NB4 (cell line): ENCODE measurements at regions not wholly inside any gene's neighbourhood (a gene's known extent, or its start where the extent isn't known, plus 50 kb on each side); places are given as distances from the start of the nearest gene placed in this dataset.

Experiments
- DNase-seq: peaks from one replicate; pipeline ENCODE4 v3.0.0; 2010; ENCODE audit warnings: low read depth
- H3K4me3 ChIP-seq: one replicate; pipeline ENCODE4 v1.5.1; 2011; ENCODE audit warnings: mild to moderate bottlenecking, low read depth, low read length, moderate library complexity
- MYC ChIP-seq: IDR thresholded peaks from 2 replicates; pipeline ENCODE4 v1.6.1; 2011; ENCODE audit warnings: low read depth, low read length
- POLR2A ChIP-seq: IDR thresholded peaks from 2 replicates; pipeline ENCODE4 v1.6.1; 2011; ENCODE audit warnings: mild to moderate bottlenecking; ENCODE audit not compliant: insufficient read length; ENCODE audit errors: extremely low read depth
- TF ChIP-seq, protein P1 (sequence below): IDR thresholded peaks from 2 replicates; pipeline ENCODE4 v1.6.1; 2011; ENCODE audit warnings: low read depth, low read length
- TF ChIP-seq, protein P2 (sequence below): IDR thresholded peaks from one replicate; pipeline ENCODE4 v1.5.1; 2012; ENCODE audit warnings: low read depth, low read length

DNA sequence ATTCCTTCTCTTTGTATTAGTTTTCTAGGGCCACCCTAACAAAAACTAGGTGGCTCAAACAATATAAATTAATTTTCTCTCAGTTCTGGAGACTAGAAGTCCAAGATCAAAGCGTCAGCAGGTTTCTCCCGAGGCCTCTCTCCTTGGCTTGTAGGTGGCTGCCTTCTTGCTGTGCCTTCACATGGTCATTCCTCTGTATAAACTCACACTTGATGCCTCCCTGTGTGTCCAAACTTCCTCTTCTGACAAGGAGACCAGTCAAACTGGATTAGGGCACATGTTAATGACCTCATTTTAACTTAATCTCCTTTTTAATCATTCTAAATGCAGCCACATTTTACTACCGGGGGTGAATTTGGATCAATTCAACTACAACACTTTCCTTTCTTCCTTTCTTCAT lies 691.1 kb downstream of the DIPK2A start:
- no peak overlapping the region for H3K4me3 ChIP-seq
- no peak for DNase-seq
- TF ChIP-seq, protein P1, sequence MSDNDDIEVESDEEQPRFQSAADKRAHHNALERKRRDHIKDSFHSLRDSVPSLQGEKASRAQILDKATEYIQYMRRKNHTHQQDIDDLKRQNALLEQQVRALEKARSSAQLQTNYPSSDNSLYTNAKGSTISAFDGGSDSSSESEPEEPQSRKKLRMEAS = no peak
- TF ChIP-seq MYC = no peak
- TF ChIP-seq, protein P2, sequence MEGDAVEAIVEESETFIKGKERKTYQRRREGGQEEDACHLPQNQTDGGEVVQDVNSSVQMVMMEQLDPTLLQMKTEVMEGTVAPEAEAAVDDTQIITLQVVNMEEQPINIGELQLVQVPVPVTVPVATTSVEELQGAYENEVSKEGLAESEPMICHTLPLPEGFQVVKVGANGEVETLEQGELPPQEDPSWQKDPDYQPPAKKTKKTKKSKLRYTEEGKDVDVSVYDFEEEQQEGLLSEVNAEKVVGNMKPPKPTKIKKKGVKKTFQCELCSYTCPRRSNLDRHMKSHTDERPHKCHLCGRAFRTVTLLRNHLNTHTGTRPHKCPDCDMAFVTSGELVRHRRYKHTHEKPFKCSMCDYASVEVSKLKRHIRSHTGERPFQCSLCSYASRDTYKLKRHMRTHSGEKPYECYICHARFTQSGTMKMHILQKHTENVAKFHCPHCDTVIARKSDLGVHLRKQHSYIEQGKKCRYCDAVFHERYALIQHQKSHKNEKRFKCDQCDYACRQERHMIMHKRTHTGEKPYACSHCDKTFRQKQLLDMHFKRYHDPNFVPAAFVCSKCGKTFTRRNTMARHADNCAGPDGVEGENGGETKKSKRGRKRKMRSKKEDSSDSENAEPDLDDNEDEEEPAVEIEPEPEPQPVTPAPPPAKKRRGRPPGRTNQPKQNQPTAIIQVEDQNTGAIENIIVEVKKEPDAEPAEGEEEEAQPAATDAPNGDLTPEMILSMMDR = no peak
- TF ChIP-seq POLR2A = no peak

DNA sequence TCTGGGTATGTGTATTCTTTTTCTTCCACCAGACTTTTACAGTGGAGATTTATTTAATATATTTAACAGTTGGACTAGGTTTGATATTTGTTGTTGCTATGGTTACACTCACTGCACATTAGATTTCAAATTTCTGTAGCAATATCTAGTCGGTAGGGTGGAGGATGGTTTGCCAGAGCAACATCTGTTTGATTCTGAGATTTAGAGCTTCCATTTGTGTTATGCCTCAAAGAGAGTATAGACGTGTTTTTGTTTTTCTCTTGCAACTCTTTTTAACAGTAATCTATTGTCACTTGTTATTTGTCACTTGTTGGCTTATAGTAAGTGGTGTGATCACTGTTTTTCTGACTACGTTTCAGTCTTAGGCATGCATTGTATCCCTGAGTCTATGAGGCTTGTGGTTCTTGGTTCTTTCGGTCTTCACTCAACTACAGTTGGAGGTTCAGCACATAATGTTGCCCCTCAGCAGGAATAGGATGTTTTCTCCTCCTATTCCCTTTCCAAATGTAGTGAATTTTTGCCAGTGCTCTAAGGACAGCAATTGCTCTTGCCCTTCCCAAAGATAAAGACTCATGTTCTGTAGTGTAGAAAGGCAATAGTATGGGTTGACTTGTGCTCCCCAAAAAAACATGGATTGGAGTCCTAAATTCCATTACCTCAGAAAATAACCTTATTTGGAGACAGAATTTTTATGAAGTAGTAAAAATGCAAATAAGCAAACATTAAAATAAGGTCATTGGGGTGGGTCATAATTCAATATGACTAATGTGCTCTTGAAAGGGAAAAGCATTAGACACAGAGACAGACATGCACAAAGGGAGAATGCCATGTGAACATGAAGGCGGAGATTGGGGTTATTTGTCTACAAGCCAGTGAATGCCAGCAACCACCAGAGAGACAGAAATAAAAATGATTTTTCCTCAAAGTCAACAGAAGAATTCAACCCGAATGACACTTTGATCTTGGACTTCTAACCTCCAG lies 692.1 kb downstream of the DIPK2A start:
- TF ChIP-seq, protein P2 = no peak
- TF ChIP-seq POLR2A (no peak), MYC (no peak)
- TF ChIP-seq, protein P1 = no peak
- H3K4me3 ChIP-seq = no peak overlapping the region

DNA sequence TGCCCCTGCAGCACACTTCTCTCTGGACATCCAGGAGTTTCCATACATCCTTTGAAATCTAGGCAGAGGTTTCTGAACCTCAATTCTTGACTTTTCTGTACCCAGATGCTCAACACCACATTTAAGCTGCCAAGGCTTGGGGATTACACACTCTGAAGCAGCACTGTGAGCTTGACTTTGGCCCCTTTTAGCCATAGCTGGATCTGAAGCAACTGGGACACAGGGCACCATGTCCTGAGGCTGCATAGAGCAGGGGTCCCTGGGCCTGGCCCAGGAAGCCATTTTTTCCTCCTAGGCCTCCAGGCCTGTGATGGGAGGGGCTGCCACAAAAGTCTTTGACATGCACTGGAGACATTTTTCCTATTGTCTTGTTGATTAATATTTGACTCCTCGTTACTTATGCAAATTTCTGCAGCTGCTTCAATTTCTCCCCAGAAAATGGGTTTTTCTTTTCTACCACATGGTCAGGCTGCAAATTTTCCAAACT lies 694.0 kb downstream of the DIPK2A start:
- DNase-seq = no peak
- H3K4me3 ChIP-seq = no peak overlapping the region
- TF ChIP-seq, protein P2 = no peak
- TF ChIP-seq, protein P1 = no peak
- no peak for TF ChIP-seq POLR2A
- no peak for TF ChIP-seq MYC

More for the DNA sequence above, 692.1 kb downstream of the DIPK2A start:
- no peak for DNase-seq

DNA sequence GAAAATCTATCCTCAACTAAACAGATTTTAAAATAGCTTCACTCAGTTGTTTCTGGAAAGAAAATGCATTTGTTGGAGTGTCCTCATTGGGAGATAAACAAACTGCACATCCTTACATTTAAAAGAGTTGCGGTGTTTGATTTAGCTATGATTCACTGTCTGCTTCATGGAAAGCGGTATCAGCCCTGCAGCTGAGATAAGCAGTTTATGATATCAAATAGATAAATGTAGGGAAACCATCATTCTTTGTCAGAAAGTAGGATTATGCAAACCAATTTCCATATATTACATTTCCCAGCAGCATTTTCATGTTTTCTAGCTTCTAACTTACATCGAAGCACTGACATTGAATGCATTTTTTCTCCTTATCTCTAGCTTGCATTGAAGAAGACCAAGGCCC lies 698.9 kb downstream of the DIPK2A start:
- TF ChIP-seq POLR2A = no peak
- TF ChIP-seq, protein P2 = no peak

DNA sequence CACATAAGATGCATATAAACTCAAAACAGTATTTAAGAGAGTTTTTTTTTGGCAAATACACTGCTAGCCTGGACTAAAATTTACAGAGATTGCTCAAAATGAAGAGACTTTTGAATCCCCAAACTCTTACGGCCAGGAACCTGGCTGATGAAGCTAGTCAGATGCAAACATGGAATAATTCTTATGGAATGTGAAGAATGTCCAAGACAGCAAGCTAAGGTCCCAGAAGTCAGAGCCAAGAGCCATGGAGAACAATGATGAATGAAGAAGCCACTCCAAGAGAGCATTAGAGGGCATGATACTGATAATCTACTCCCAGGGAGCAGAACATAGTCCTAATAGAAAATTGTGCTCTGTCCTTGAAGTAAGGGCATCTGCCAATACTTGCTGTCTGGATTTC lies 705.5 kb downstream of the DIPK2A start:
- no peak for DNase-seq
- H3K4me3 ChIP-seq = no peak overlapping the region
- TF ChIP-seq, protein P1 = no peak
- TF ChIP-seq MYC = no peak
- no peak for TF ChIP-seq POLR2A
- TF ChIP-seq, protein P2 = no peak

More for the DNA sequence above, 698.9 kb downstream of the DIPK2A start:
- no peak overlapping the region for H3K4me3 ChIP-seq
- no peak for DNase-seq

DNA sequence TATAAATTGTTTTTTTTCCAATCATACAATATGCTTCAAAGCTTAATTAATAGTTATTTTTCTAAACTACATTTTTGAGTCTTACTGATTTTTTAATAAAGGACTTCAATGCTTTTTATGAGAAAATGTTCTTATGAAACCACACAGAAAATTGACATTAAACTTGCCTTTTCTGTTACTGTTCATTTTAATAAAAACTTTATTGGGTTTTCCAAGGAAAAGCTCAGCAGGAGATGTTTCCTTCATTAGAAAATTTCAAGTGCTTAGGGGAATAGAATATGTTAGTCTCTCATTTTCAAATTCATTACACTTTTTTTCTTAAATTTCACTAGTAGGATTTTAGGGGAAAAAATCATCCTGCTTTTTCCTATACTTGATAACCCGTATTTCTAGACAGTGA lies 711.4 kb downstream of the DIPK2A start:
- DNase-seq = no peak
- TF ChIP-seq POLR2A (no peak), MYC (no peak)
- TF ChIP-seq, protein P2 = no peak
- TF ChIP-seq, protein P1 = no peak
- H3K4me3 ChIP-seq = no peak overlapping the region
